Tibial nerve (tissue), 4 donors: ENCODE measurements at regions not wholly inside any gene's neighbourhood (a gene's known extent, or its start where the extent isn't known, plus 50 kb on each side); places are given as distances from the start of the nearest gene placed in this dataset.

Experiments used
- DNase-seq, 2 donors: peaks; one replicate each; pipeline ENCODE4 v3.0.0-alpha.2; 2019; ENCODE audit warnings: low spot score in 2 of 2
- H3K27ac ChIP-seq, 4 donors: fragments of 200-600 bp; sonication (generic) in 3 of 4; one replicate each; pipeline ENCODE4 v1.5.1; 2017 to 2019; ENCODE audit warnings: mild to moderate bottlenecking in 1 of 4
- H3K27me3 ChIP-seq, 2 donors: fragments of 200-600 bp; sonication (generic) in 1 of 2; one replicate each; pipeline versions ENCODE4 v1.5.1 to v1.6.0; 2017 to 2019
- H3K36me3 ChIP-seq, 3 donors: fragments of 200-600 bp; sonication (generic); one replicate each; pipeline ENCODE4 v1.5.1; 2018 to 2019
- H3K4me1 ChIP-seq, 4 donors: fragments of 200-600 bp; sonication (generic) in 3 of 4; one replicate each; pipeline ENCODE4 v1.5.1; 2017 to 2019
- H3K4me3 ChIP-seq, 4 donors: fragments of 200-600 bp; sonication (generic) in 3 of 4; one replicate each; pipeline ENCODE4 v1.5.1; 2017 to 2019; ENCODE audit warnings: mild to moderate bottlenecking in 1 of 4, moderate library complexity in 1 of 4
- H3K9me3 ChIP-seq, 4 donors: fragments of 200-600 bp; sonication (generic) in 3 of 4; one replicate each; pipeline ENCODE4 v1.5.1; 2017 to 2019
- CTCF ChIP-seq, 5 experiments: fragments of 200-600 bp in 3 of 5; fragments of 450-650 bp in 2 of 5; sonication (generic) in 3 of 5; IDR thresholded peaks; one replicate each; pipeline ENCODE4 v1.5.1; 2016 to 2019; ENCODE audit warnings: antibody characterized with exemption in 5 of 5, mild to moderate bottlenecking in 3 of 5, moderate library complexity in 2 of 5
- EP300 ChIP-seq, 2 donors: sonication (generic); formaldehyde crosslinking; IDR thresholded peaks; one replicate each; pipeline ENCODE4 v1.6.1; 2017; ENCODE audit warnings: antibody characterized with exemption in 2 of 2, mild to moderate bottlenecking in 1 of 2
- POLR2A ChIP-seq, 2 donors: fragments of 450-650 bp; IDR thresholded peaks; one replicate each; pipeline ENCODE4 v1.6.1; 2017; ENCODE audit warnings: antibody characterized with exemption in 2 of 2, mild to moderate bottlenecking in 2 of 2, moderate library complexity in 2 of 2
- WGBS, 2 donors: methylation state at CpG; one replicate each; pipeline ENCODE4 v1.1.5; 2018; 5-methylcytosine and 5-hydroxymethylcytosine counted together

DNA sequence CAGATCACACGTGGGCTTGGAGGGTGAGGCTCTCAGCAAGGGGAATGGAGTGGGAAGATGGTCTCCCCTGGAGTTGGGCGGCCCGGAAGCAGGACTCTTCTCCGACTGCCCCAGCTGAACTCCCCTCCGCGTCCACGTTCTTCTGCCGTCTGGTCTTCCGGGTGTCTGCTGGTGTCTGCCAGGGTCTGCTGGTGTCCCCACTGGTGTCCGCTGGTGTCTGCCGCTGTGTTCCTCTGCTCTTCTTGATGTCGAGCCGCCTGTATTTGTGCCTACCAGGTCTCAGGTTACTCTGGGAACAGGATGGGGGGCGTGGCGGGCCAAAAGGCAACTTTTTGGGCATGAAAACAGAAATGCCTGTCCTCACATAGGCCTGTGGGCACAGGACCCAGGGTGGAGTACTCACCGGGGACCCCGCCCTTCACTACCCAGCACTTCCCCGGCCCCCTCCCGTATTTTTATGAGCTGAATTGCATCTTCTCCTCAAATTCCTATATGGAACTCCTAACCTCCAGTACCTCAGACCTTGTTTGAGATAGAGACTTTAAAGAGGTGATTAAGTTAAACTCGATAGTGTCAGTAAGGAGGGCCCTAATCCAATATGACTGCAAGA lies 675.4 kb downstream of the SEMA5A start:
- no peak overlapping the region for H3K4me3 ChIP-seq
- WGBS, 2 donors = 91% methylated on average over 20 of the region's 20 CpGs
- no peaks in the 10 kb centered on the region for H3K27me3 ChIP-seq
- H3K9me3 ChIP-seq = no peaks in the 10 kb centered on the region
- H3K27ac ChIP-seq = no peak overlapping the region
- H3K4me1 ChIP-seq = no peaks in the 10 kb centered on the region
- H3K36me3 ChIP-seq = no peaks in the 10 kb centered on the region
- no peak for DNase-seq
- TF ChIP-seq EP300 (IDR thresholded peaks at IDR 0.05) (no peak), CTCF (IDR thresholded peaks at IDR 0.05) (no peak), POLR2A (IDR thresholded peaks at IDR 0.05) (no peak)

DNA sequence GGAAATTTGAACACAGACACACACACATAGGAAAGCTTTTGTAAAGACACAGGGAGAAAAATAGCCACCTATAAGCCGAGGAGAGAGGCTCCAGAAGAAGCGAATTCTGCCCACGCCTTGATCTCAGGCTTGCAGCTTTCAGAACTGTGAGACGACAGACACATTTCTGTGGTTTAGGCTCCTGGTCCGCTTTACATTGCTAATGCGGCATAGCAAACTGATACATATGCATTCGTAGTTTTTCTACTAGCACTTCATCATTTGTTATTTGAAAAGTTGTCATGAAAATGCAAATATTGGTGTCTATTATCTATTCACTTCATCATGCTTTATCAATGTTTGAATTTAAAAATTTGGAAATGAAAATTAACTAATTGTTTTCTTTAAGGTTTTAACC lies 674.9 kb downstream of the SEMA5A start:
- Histone ChIP-seq H3K27me3 (no peaks in the 10 kb centered on the region), H3K36me3 (no peaks in the 10 kb centered on the region), H3K27ac (no peak overlapping the region), H3K4me1 (no peaks in the 10 kb centered on the region), H3K9me3 (no peaks in the 10 kb centered on the region), H3K4me3 (no peak overlapping the region)
- 78 to 83% methylated on average over 7 of the region's 7 CpGs for WGBS, 2 donors
- DNase-seq = no peak
- no peak for TF ChIP-seq EP300 (IDR thresholded peaks at IDR 0.05)

DNA sequence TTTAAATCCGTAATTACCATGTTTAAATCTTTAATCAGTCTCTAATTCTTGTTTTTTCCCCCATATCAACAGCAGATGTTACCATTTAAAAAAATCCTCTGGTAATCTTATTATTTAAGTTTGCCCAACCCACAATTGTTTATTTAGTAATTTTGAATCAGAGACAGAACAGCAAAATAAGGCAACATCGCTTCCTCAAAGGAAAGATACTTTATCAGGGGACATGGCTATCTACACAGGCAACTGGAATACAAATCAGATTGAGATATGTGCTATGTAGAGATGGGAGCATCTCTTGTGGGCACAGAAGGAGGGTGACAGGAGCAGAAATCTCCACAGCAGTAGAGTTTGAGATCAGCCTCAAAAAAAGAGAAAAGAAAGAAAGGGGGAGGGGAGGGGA lies 674.4 kb downstream of the SEMA5A start:
- TF ChIP-seq CTCF (IDR thresholded peaks at IDR 0.05) (no peak), EP300 (IDR thresholded peaks at IDR 0.05) (no peak), POLR2A (IDR thresholded peaks at IDR 0.05) (no peak)
- no peaks in the 10 kb centered on the region for H3K4me1 ChIP-seq
- H3K4me3 ChIP-seq = no peak overlapping the region
- H3K36me3 ChIP-seq = no peaks in the 10 kb centered on the region
- no peaks in the 10 kb centered on the region for H3K9me3 ChIP-seq
- no peak for DNase-seq
- 86 to 88% methylated on average over 2 of the region's 2 CpGs for WGBS, 2 donors
- H3K27me3 ChIP-seq = no peaks in the 10 kb centered on the region
- no peak overlapping the region for H3K27ac ChIP-seq

- TF ChIP-seq CTCF (IDR thresholded peaks at IDR 0.05) (no peak), POLR2A (IDR thresholded peaks at IDR 0.05) (no peak), EP300 (IDR thresholded peaks at IDR 0.05) (no peak)
- 69 to 79% methylated on average over 2 of the region's 2 CpGs for WGBS, 2 donors
- no peak overlapping the region for H3K27ac ChIP-seq
- no peaks in the 10 kb centered on the region for H3K36me3 ChIP-seq
- H3K4me3 ChIP-seq = no peak overlapping the region
- no peaks in the 10 kb centered on the region for H3K9me3 ChIP-seq
- no peaks in the 10 kb centered on the region for H3K4me1 ChIP-seq
- no peak for DNase-seq
- no peaks in the 10 kb centered on the region for H3K27me3 ChIP-seq
These were observed 670.2 kb downstream of the SEMA5A start for GRCh38 chr5:8875722-8876121.

GRCh38 chr5:8879248-8879647 lies 666.6 kb downstream of the SEMA5A start:
- Histone ChIP-seq H3K9me3 (no peaks in the 10 kb centered on the region), H3K27ac (no peak overlapping the region), H3K4me1 (no peaks in the 10 kb centered on the region), H3K36me3 (no peaks in the 10 kb centered on the region), H3K27me3 (no peaks in the 10 kb centered on the region), H3K4me3 (no peak overlapping the region)
- no peak for DNase-seq
- WGBS, 2 donors = 90 to 99% methylated on average over 3 of the region's 3 CpGs
- TF ChIP-seq EP300 (IDR thresholded peaks at IDR 0.05) = no peak
- TF ChIP-seq CTCF (IDR thresholded peaks at IDR 0.05) = no peak
- no peak for TF ChIP-seq POLR2A (IDR thresholded peaks at IDR 0.05)

DNA sequence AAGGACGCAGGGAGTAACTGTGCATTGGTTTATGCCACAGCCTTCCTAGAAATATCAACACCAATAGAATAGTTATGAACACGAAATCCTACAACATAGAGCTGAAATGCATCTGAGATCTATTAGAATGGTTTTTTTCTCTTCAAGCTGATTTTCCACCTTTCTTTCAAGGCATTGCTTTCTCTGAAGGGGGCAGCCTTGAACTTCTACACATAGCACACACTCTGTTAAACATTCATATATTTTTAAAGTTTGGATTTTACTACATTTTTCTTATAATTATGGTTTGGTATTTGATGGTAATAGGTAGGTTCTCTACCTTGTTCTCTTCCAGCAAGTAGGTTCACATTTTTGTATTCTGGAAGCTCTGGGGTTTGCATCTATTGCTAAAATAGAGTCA lies 661.8 kb downstream of the SEMA5A start:
- Histone ChIP-seq H3K36me3 (no peaks in the 10 kb centered on the region), H3K9me3 (peaks cover 0 to 3% (median 0%) of the 10 kb centered on the region in 4 donors), H3K4me1 (no peaks in the 10 kb centered on the region), H3K4me3 (no peak overlapping the region), H3K27me3 (no peaks in the 10 kb centered on the region), H3K27ac (no peak overlapping the region)
- WGBS, 2 donors = 73 to 87% methylated on average over 2 of the region's 2 CpGs
- DNase-seq = no peak
- TF ChIP-seq EP300 (IDR thresholded peaks at IDR 0.05) (no peak), CTCF (IDR thresholded peaks at IDR 0.05) (no peak), POLR2A (IDR thresholded peaks at IDR 0.05) (no peak)
